Epithelial cell of proximal tubule (primary cell): ENCODE measurements at regions not wholly inside any gene's neighbourhood (a gene's known extent, or its start where the extent isn't known, plus 50 kb on each side); places are given as distances from the start of the nearest gene placed in this dataset.

Experiments
- DNase-seq: peaks from one replicate; pipeline ENCODE4 v3.0.0-alpha.2; 2011; ENCODE audit warnings: low read depth
- H3K4me3 ChIP-seq: 2 replicates; pipeline ENCODE4 v1.5.1; 2011; ENCODE audit warnings: low read depth, mild to moderate bottlenecking, low read length
- TF ChIP-seq, protein P1 (sequence below): conservative IDR thresholded peaks from 2 replicates; pipeline ENCODE4 v1.5.1; 2012; ENCODE audit warnings: low read depth, mild to moderate bottlenecking, low read length

DNA sequence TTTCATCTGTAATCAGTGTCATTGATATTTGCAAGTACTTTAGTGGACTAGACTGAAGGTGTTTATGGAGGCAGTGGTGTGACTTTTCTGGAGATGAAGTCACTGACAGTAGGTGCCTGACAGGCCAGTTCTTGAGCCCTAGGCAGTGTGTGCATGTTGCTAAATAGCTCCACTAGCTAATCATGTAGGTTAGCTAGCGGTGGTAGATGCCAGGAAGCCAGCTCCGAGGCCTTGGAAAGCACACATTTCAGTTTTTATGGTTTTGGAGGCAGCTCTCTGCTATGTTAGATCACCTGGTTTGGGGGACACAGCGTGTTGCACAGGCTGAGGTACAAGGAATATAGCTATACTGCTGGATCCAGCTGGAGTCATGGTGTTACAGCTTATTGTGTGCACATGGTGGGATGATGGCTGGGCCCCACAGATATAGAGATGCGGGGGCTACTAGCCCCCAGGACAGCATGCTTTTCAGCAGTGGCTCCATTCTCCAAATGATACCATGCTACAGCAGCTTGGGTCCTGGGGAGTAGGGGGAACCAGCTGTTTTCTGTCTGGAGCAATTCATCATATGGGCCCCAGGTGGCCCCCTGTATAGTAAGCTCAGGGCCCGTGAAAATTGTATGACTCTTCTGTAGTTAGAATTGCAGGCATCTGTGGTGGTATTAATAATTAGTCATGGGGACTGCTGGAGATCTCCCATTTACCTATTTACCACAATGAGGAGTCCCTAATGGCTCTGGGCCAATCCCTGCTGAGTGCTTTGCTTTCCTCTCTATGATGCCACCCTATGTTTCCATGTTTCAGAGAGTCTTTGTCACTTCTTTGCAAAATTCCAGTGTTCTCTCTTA is 367.2 kb upstream of the LMO3 start:
- DNase-seq, result no peak
- no peak overlapping the region for H3K4me3 ChIP-seq
- TF ChIP-seq, protein P1, sequence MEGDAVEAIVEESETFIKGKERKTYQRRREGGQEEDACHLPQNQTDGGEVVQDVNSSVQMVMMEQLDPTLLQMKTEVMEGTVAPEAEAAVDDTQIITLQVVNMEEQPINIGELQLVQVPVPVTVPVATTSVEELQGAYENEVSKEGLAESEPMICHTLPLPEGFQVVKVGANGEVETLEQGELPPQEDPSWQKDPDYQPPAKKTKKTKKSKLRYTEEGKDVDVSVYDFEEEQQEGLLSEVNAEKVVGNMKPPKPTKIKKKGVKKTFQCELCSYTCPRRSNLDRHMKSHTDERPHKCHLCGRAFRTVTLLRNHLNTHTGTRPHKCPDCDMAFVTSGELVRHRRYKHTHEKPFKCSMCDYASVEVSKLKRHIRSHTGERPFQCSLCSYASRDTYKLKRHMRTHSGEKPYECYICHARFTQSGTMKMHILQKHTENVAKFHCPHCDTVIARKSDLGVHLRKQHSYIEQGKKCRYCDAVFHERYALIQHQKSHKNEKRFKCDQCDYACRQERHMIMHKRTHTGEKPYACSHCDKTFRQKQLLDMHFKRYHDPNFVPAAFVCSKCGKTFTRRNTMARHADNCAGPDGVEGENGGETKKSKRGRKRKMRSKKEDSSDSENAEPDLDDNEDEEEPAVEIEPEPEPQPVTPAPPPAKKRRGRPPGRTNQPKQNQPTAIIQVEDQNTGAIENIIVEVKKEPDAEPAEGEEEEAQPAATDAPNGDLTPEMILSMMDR, result no peak

DNA sequence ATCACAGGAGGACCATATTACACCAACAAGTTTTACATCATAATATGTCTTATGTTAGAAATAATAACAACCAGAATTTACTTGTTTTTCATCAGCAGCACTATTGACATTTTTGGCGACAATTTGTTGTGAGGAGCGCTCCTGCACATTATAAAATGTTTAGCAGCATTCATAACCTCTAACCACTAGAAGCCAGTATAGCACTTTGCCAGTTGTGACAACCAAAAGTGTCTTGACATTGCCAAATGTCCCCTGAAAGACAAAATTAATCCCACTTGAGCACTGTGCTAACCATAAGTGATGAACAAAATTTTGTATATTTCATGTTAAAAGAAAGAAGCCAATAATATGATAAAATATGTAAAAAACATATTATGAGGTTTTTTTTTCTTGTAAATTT is 356.9 kb upstream of the LMO3 start:
- H3K4me3 ChIP-seq, result no peak overlapping the region
- TF ChIP-seq, protein P1, result no peak
- DNase-seq, result no peak

DNA sequence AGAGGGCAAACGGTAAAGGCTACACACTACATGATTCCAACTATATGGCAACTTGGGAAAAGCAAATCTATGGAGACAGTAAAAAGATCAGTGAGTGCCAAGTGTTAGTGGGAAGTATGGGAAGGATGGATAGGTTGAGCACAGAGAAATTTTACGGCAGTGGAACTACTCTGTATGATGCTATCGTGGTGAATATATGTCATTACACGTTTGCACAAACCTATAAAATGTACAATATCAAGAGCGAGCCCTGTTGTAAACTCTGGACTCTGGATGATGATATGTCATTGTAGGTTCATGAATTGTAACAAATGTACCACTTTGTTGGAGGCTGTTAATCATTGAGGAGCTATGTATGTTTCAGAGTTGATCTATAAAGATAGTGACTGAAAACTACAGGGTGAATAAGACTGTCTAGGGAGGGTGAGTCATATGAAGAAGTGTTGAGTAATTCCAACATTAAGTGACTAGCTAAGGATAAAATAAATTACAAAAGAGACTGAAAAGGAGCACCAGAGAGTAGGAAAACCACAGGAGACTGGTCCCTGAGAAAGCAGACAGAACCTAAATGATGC is 349.2 kb upstream of the LMO3 start:
- DNase-seq, result peak; percentile 50
- TF ChIP-seq, protein P1, result no peak
- H3K4me3 ChIP-seq, result no peak overlapping the region

DNA sequence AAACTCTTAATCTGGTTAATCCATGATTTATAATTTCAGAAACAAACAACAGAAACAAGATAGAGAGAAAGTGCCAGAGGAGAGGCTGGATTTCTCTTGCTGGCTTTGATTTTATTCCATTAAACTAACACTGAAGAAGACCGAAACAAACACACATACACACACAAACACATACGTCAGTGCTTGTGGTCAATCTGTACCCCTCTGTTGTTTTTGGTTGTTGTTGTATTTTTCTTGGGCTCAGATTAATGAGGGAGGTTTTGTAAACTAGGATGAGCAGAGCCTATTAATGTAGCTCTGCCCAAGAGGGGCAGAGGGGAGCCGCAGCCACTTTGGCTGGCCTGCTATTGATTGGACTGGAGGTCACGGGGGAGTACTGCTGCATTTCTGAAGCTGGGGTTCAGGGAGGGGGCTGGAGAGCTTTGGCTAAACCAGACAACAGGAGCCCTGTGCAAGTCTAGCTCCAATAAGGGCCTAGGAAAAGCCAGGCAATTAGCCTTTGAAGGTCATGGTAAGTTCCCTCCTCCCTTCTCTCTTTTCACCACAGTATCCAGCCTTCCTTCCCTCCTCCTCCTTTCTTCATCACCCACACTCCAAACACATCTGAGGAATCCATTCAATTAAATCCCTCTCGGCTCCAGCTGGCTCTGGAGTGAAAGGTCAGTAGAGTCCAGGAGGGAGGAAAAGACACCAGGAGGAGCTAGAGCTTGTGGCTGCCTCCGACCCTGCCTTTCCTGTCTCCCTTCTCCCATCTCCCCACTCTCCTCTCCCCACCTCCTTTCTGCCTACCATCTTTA is 344.1 kb upstream of the LMO3 start:
- H3K4me3 ChIP-seq, result no peak overlapping the region
- DNase-seq, result no peak
- TF ChIP-seq, protein P1, result no peak

DNA sequence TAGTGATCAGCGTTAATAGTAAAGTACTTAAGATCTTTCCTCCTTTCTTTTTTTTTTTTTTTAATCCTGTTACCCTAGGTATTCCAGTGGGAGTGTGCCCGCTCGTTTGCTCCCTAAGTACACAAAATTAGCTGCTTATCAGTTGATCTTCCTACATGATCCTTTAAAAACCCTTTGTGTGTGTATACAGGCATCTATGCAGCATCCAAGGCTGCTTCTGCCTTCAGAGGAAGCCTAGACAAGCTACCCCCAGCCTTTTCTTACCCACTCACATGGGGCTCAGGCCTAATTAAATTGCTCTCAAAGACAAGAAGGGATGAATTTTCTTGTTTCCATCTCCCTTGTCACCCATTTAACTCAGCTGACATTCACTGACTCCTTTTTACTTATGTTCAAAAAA is 343.4 kb upstream of the LMO3 start:
- TF ChIP-seq, protein P1, result no peak
- H3K4me3 ChIP-seq, result no peak overlapping the region
- no peak for DNase-seq

DNA sequence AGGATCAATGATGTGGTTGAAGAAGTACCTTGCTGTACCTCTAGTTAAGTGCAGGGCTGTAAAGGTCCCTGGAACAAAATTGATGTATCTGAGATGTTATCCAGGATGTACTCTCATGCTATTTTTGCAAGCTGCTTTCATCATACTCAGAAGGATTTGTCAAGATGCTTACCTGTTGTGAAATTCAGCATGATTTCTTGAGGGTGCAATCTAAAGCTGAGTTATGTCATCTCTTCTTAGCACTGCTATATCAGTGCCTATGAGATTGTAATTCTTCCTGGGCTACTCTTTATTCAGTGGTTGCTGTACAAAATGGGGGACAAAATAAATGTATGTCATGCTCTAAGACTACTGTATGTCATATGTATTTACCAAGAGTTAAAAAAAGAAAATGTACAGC is 340.7 kb upstream of the LMO3 start:
- DNase-seq, result no peak
- no peak overlapping the region for H3K4me3 ChIP-seq
- TF ChIP-seq, protein P1, result no peak
